Fibroblast of lung (primary cell): ENCODE measurements at regions not wholly inside any gene's neighbourhood (a gene's known extent, or its start where the extent isn't known, plus 50 kb on each side); places are given as distances from the start of the nearest gene placed in this dataset.
A peak's percentile ranks its signal among the peaks of the same experiment; 100 is the strongest.

Experiments
- DNase-seq, 2 donors: peaks; one replicate each; pipeline versions ENCODE4 v3.0.0 to v3.0.0-alpha.2; 2010; ENCODE audit warnings: low read depth in 2 of 2
- H2AFZ ChIP-seq: 2 replicates; pipeline ENCODE4 v1.5.1; 2012; ENCODE audit warnings: low read length, control low read depth, inconsistent platforms
- H3K27ac ChIP-seq: 2 replicates; pipeline ENCODE4 v1.5.1; 2011; ENCODE audit warnings: low read length, control low read depth; ENCODE audit not compliant: insufficient read depth
- H3K27me3 ChIP-seq: 2 replicates; pipeline ENCODE4 v1.5.1; 2011; ENCODE audit warnings: mild to moderate bottlenecking, low read length; ENCODE audit not compliant: control insufficient read depth, insufficient read depth
- H3K36me3 ChIP-seq: 2 replicates; pipeline ENCODE4 v1.5.1; 2011; ENCODE audit warnings: low read length; ENCODE audit not compliant: control insufficient read depth, insufficient read depth
- H3K4me1 ChIP-seq: 2 replicates; pipeline ENCODE4 v1.5.1; 2011; ENCODE audit warnings: low read length; ENCODE audit not compliant: control insufficient read depth, insufficient read depth; ENCODE audit errors: extremely low read depth
- H3K4me2 ChIP-seq: 2 replicates; pipeline ENCODE4 v1.5.1; 2011; ENCODE audit warnings: low read length, control low read depth; ENCODE audit not compliant: insufficient read depth; ENCODE audit errors: extremely low read depth
- H3K4me3 ChIP-seq, 4 experiments: fragments of 200-600 bp in 1 of 4; sonication (generic) in 1 of 4; replicated peaks in 1 of 4; 2 replicates each; pipeline ENCODE4 v1.5.1; 2011 to 2016; ENCODE audit warnings: low read length in 4 of 4, low read depth in 3 of 4, mild to moderate bottlenecking in 3 of 4, control low read depth in 2 of 4, inconsistent platforms in 1 of 4, mixed read lengths in 1 of 4; ENCODE audit not compliant: insufficient read depth in 1 of 4; ENCODE audit errors: control extremely low read depth in 1 of 4
- H3K79me2 ChIP-seq: 2 replicates; pipeline ENCODE4 v1.5.1; 2012; ENCODE audit warnings: mild to moderate bottlenecking, low read length, inconsistent platforms; ENCODE audit not compliant: control insufficient read depth, insufficient read depth
- H3K9ac ChIP-seq: 2 replicates; pipeline ENCODE4 v1.5.1; 2011; ENCODE audit warnings: mild to moderate bottlenecking, low read length, control low read depth; ENCODE audit not compliant: insufficient read depth
- H3K9me3 ChIP-seq: 2 replicates; pipeline ENCODE4 v1.5.1; 2012; ENCODE audit warnings: low read depth, low read length; ENCODE audit not compliant: control insufficient read depth, insufficient read depth
- H4K20me1 ChIP-seq: 2 replicates; pipeline ENCODE4 v1.5.1; 2011; ENCODE audit warnings: low read length; ENCODE audit not compliant: control insufficient read depth, insufficient read depth; ENCODE audit errors: extremely low read depth
- CTCF ChIP-seq, 2 donors: IDR thresholded peaks in 1 of 2; conservative IDR thresholded peaks in 1 of 2; 1 replicate in 1 of 2; 2 replicates in 1 of 2; pipeline ENCODE4 v1.5.1; 2011 to 2012; ENCODE audit warnings: low read length in 2 of 2, control low read depth in 1 of 2, inconsistent platforms in 1 of 2, low read depth in 1 of 2, mild to moderate bottlenecking in 1 of 2
- EZH2 ChIP-seq: IDR thresholded peaks from 2 replicates; pipeline ENCODE4 v1.5.1; 2012; ENCODE audit warnings: low read length, control low read depth, mild to moderate bottlenecking; ENCODE audit errors: missing control alignments

GRCh38 chr10:62528441-62528840 is 154.3 kb downstream of the ZNF365 start:
- Histone ChIP-seq H3K4me3 (no peak overlapping the region), H3K36me3 (no peaks in the 10 kb centered on the region), H3K27me3 (no peaks in the 10 kb centered on the region), H3K9me3 (no peaks in the 10 kb centered on the region), H4K20me1 (no peaks in the 10 kb centered on the region), H3K4me2 (no peak overlapping the region), H3K9ac (no peak overlapping the region), H2AFZ (no peak overlapping the region), H3K4me1 (no peaks in the 10 kb centered on the region), H3K27ac (no peak overlapping the region), H3K79me2 (no peaks in the 10 kb centered on the region)
- TF ChIP-seq CTCF (conservative IDR thresholded peaks at IDR 0.05 in 1 of 2, IDR thresholded peaks at IDR 0.05 in 1 of 2; ENCODE audit: low read depth in 1 of 2, low read length in 2 of 2) (no peak), EZH2 (no peak)
- DNase-seq: peak in 1 of 2 donors; percentile 29

GRCh38 chr10:62529396-62529795 is 155.2 kb downstream of the ZNF365 start:
- Histone ChIP-seq H3K79me2 (no peaks in the 10 kb centered on the region), H3K9me3 (no peaks in the 10 kb centered on the region), H3K9ac (no peak overlapping the region), H2AFZ (no peak overlapping the region), H3K4me2 (no peak overlapping the region), H4K20me1 (no peaks in the 10 kb centered on the region), H3K4me1 (no peaks in the 10 kb centered on the region), H3K27ac (no peak overlapping the region), H3K4me3 (no peak overlapping the region), H3K36me3 (no peaks in the 10 kb centered on the region), H3K27me3 (no peaks in the 10 kb centered on the region)
- peak in 1 of 2 donors; percentile 36 for DNase-seq
- TF ChIP-seq CTCF (conservative IDR thresholded peaks at IDR 0.05 in 1 of 2, IDR thresholded peaks at IDR 0.05 in 1 of 2; ENCODE audit: low read depth in 1 of 2, low read length in 2 of 2) (no peak), EZH2 (no peak)

GRCh38 chr10:62534031-62534430 is 159.9 kb downstream of the ZNF365 start:
- Histone ChIP-seq H2AFZ (no peak overlapping the region), H3K9ac (no peak overlapping the region), H3K4me1 (no peaks in the 10 kb centered on the region), H3K27ac (no peak overlapping the region), H3K4me3 (no peak overlapping the region), H4K20me1 (no peaks in the 10 kb centered on the region), H3K4me2 (no peak overlapping the region), H3K27me3 (no peaks in the 10 kb centered on the region), H3K9me3 (no peaks in the 10 kb centered on the region), H3K79me2 (no peaks in the 10 kb centered on the region), H3K36me3 (no peaks in the 10 kb centered on the region)
- TF ChIP-seq EZH2 (no peak), CTCF (conservative IDR thresholded peaks at IDR 0.05 in 1 of 2, IDR thresholded peaks at IDR 0.05 in 1 of 2; ENCODE audit: low read depth in 1 of 2, low read length in 2 of 2) (no peak)
- no peak for DNase-seq
